Panc1 (cell line): ENCODE measurements at regions not wholly inside any gene's neighbourhood (a gene's known extent, or its start where the extent isn't known, plus 50 kb on each side); places are given as distances from the start of the nearest gene placed in this dataset.

Source experiments
- ATAC-seq: fragments of 200-7000 bp; cut with Tn5 transposase; 2 replicates; pipeline ENCODE4 v1.9.1; 2020; ENCODE audit warnings: mild to moderate bottlenecking, moderate library complexity
- BruUV-seq: library from RNA; stranded (reverse); fragments of 400-500 nt; replicated peaks from 2 replicates; lab custom pipeline; 2021; lab: Mats Ljungman, UMichigan
- CTCF ChIA-PET: fragments of 300-600 bp; sonication (Branson Sonifier 250); formaldehyde crosslinking; loops from one replicate; lab custom pipeline; 2022; ENCODE audit warnings: antibody characterized with exemption; lab: Charles Lee
- POLR2A ChIA-PET: fragments of 300-600 bp; sonication (Branson Sonifier 250); formaldehyde crosslinking; loops from one replicate; lab custom pipeline; 2022; ENCODE audit warnings: antibody characterized with exemption; lab: Charles Lee
- DNase-seq: peaks from one replicate; pipeline ENCODE4 v3.0.0-alpha.2; 2010; ENCODE audit warnings: low read depth, low spot score
- H3K27ac ChIP-seq: 2 replicates; pipeline ENCODE4 v1.5.1; 2011; ENCODE audit warnings: mild to moderate bottlenecking, low read length, inconsistent platforms
- H3K27me3 ChIP-seq: fragments of 200-500 bp; sonication (Bioruptor generic); 2 replicates; pipeline ENCODE4 v1.6.0; 2014; ENCODE audit warnings: low read length, inconsistent platforms; ENCODE audit not compliant: control insufficient read depth, insufficient read depth
- H3K36me3 ChIP-seq: fragments of 200-500 bp; sonication (Bioruptor generic); 2 replicates; pipeline ENCODE4 v1.5.1; 2014; ENCODE audit warnings: inconsistent platforms, mild to moderate bottlenecking, low read length, moderate library complexity; ENCODE audit not compliant: control insufficient read depth, insufficient read depth
- H3K4me1 ChIP-seq: 2 replicates; pipeline ENCODE4 v1.5.1; 2011; ENCODE audit warnings: inconsistent platforms, mild to moderate bottlenecking, low read length, moderate library complexity; ENCODE audit not compliant: control insufficient read depth, insufficient read depth
- H3K4me3 ChIP-seq, 2 experiments: 2 replicates each; pipeline ENCODE4 v1.5.1; 2011 to 2012; ENCODE audit warnings: low read depth in 2 of 2, low read length in 2 of 2, mild to moderate bottlenecking in 2 of 2, inconsistent platforms in 1 of 2, moderate library complexity in 1 of 2
- H3K9me3 ChIP-seq: fragments of 200-500 bp; sonication (Bioruptor generic); 2 replicates; pipeline ENCODE4 v1.5.1; 2014; ENCODE audit warnings: low read depth, mild to moderate bottlenecking, inconsistent platforms, low read length, moderate library complexity; ENCODE audit not compliant: control insufficient read depth, insufficient read depth
- CTCF ChIP-seq: fragments of 450-650 bp; IDR thresholded peaks from 2 replicates; pipeline ENCODE4 v1.5.1; 2017; ENCODE audit warnings: mild to moderate bottlenecking
- POLR2AphosphoS5 ChIP-seq: IDR thresholded peaks from 2 replicates; pipeline ENCODE4 v1.6.1; 2012; ENCODE audit warnings: mild to moderate bottlenecking, low read depth, low read length, moderate library complexity
- REST ChIP-seq, 2 experiments: IDR thresholded peaks; 2 replicates each; pipeline ENCODE4 v1.6.1; 2011 to 2012; ENCODE audit warnings: low read depth in 2 of 2, control low read depth in 1 of 2, low read length in 1 of 2, mild to moderate bottlenecking in 1 of 2, moderate library complexity in 1 of 2; ENCODE audit not compliant: insufficient read depth in 1 of 2
- SIN3A ChIP-seq: IDR thresholded peaks from 2 replicates; pipeline ENCODE4 v1.6.1; 2012; ENCODE audit warnings: low read depth, mild to moderate bottlenecking, low read length, moderate library complexity, borderline replicate concordance; ENCODE audit not compliant: insufficient read depth
- TCF7L2 ChIP-seq: IDR thresholded peaks from 2 replicates; pipeline ENCODE4 v1.6.1; 2011; ENCODE audit warnings: mild to moderate bottlenecking, low read depth, low read length, inconsistent platforms
- in situ Hi-C: cut with HindIII; loops from 2 replicates; pipeline ENCODE4 v1.10.0; 2016; ENCODE audit warnings: low sequenced_read_pairs, low pct_unique_long_range_greater_than_20kb
- intact Hi-C: fragments of 100-400 bp; cut with micrococcal nuclease; formaldehyde crosslinking; loops from one replicate; pipeline ENCODE4 v1.10.0; 2022; ENCODE audit not compliant: unreplicated experiment

- BruUV-seq, result no TSS peak
- DNase-seq, result no peak
- no peak overlapping the region for H3K4me3 ChIP-seq
- CTCF ChIA-PET, result no interaction called here
- H3K27ac ChIP-seq, result no peak overlapping the region
- TF ChIP-seq CTCF (no peak), POLR2AphosphoS5 (no peak), REST (IDR thresholded peaks at IDR 0.05; ENCODE audit: insufficient read depth in 1 of 2, low read depth in 2 of 2, low read length in 1 of 2) (no peak), TCF7L2 (no peak), SIN3A (no peak)
- no peak for ATAC-seq
- in situ Hi-C loops, result no loop called here
- intact Hi-C loops, result no loop called here
- no peaks in the 10 kb centered on the region for H3K9me3 ChIP-seq
- no peaks in the 10 kb centered on the region for H3K36me3 ChIP-seq
- no peaks in the 10 kb centered on the region; the same call in 1 of the 2 replicates for H3K27me3 ChIP-seq
- POLR2A ChIA-PET, result no interaction called here
- no peaks in the 10 kb centered on the region for H3K4me1 ChIP-seq
Observed at GRCh38 chr2:2590841-2591541, 259.9 kb upstream of the MYT1L start.

- Histone ChIP-seq H3K9me3 (no peaks in the 10 kb centered on the region), H3K4me1 (no peaks in the 10 kb centered on the region), H3K27ac (no peak overlapping the region), H3K4me3 (no peak overlapping the region), H3K36me3 (no peaks in the 10 kb centered on the region), H3K27me3 (no peaks in the 10 kb centered on the region; the same call in 1 of the 2 replicates)
- DNase-seq (no peak), ATAC-seq (no peak)
- ChIA-PET CTCF (no interaction called here), POLR2A (no interaction called here)
- intact Hi-C loops, result no loop called here
- BruUV-seq, result no TSS peak
- TF ChIP-seq REST (IDR thresholded peaks at IDR 0.05; ENCODE audit: insufficient read depth in 1 of 2, low read depth in 2 of 2, low read length in 1 of 2) (no peak), POLR2AphosphoS5 (no peak), SIN3A (no peak), CTCF (no peak), TCF7L2 (no peak)
- in situ Hi-C loops, result no loop called here
Observed at GRCh38 chr2:2590141-2590540, 259.1 kb upstream of the MYT1L start.
